ENCODE measurements at regions not wholly inside any gene's neighbourhood (a gene's known extent, or its start where the extent isn't known, plus 50 kb on each side); places are given as distances from the start of the nearest gene placed in this dataset.

DNA sequence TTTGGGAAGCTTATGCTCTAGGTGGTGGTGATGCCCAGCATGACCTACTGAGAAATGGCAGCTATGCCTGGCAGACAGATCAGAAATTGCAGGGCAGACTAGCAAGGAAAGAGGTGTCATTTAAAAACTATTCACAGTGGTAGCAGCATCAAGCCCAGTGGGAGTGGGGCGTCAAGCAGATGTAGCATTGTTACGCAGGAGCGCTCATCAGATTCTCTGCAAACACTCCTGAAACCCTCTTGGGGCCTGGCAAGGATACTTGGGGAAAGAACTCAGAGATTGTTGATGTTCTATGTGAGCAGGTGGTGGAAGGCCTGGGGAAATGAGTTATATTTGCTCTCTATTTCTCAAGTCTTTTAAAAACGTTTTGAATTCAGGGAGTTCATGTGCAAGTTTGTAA, 437.6 kb downstream of the RAPGEF2 start:
- peaks cover 3% of the 10 kb centered on the region; the same call in 1 of the 2 replicates for H3K27me3 Mint-ChIP-seq (ENCODE audit: low read depth)

DNA sequence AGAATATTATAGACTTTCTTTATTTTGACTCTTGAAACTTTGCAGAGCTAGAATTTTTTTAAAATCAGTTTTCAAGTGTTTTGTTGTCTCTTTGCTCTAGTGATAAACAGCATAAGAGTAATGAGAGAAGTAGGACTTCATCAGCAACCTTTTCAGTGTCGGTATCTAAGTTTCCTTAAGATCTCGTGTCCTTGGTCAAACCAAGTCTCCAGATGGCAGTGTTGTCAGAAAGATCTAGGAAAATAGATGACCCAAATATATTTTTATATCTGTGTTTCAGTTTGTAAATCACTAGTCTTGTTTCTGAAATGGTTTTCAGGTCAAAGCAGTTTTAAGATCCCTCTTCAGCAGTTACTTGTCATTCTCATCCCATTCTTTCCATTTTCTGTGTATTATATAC, 438.3 kb downstream of the RAPGEF2 start:
- DNase-seq (ENCODE audit: low spot score) (no peak), ATAC-seq (no peak)
- TF ChIP-seq NFE2L1 (CRISPR knock-in tag; IDR thresholded peaks at IDR 0.05), result no peak
- TF ChIP-seq, protein P1, sequence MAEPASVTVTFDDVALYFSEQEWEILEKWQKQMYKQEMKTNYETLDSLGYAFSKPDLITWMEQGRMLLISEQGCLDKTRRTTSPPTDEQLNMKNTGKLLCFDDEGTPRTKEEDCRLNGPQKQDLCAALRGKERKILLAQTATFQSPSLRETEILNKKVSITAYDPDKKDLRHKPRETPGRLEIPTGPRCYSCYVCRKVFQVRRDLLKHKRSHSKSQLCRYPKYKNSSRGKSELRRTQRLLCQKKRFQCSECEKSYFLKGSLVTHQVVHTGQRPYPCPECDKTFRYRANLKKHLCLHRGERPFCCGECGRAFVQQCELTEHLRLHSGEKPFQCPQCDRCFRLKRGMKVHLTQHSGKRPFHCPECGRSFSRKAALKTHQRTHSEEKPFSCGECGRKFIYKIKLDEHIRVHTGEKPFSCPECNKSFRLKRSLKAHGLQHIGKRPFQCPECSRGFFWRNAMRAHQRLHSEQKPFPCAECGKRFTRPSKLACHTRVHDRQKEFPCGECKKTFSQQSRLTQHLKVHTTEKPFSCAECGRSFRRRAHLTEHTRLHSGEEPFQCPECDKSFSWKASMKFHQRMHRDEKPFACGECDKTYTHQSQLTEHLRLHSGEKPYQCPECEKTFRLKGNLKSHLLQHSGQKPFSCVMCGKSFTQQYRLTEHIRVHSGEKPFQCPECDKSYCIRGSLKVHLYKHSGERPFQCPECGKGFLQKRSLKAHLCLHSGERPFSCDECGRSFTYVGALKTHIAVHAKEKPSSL (CRISPR knock-in tag; conservative IDR thresholded peaks at IDR 0.05), result no peak
- no peak for TF ChIP-seq SP1 (CRISPR knock-in tag; conservative IDR thresholded peaks at IDR 0.05)
- TF ChIP-seq, protein P2, sequence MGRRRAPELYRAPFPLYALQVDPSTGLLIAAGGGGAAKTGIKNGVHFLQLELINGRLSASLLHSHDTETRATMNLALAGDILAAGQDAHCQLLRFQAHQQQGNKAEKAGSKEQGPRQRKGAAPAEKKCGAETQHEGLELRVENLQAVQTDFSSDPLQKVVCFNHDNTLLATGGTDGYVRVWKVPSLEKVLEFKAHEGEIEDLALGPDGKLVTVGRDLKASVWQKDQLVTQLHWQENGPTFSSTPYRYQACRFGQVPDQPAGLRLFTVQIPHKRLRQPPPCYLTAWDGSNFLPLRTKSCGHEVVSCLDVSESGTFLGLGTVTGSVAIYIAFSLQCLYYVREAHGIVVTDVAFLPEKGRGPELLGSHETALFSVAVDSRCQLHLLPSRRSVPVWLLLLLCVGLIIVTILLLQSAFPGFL (CRISPR knock-in tag; IDR thresholded peaks at IDR 0.05; ENCODE audit: borderline replicate concordance), result no peak
- no peak for TF ChIP-seq ZBTB43 (CRISPR knock-in tag; IDR thresholded peaks at IDR 0.05)
- no peak for TF ChIP-seq MAX (CRISPR knock-in tag; IDR thresholded peaks at IDR 0.05)
- TF ChIP-seq ATF6 (CRISPR knock-in tag; IDR thresholded peaks at IDR 0.05), result no peak
- TF ChIP-seq ZNF281 (CRISPR knock-in tag; IDR thresholded peaks at IDR 0.05), result no peak
- TF ChIP-seq CREB1 (CRISPR knock-in tag; IDR thresholded peaks at IDR 0.05), result no peak
- no peak for TF ChIP-seq NFYB (CRISPR knock-in tag; conservative IDR thresholded peaks at IDR 0.05; ENCODE audit: low read depth)
- TF ChIP-seq HMGXB4 (CRISPR knock-in tag; IDR thresholded peaks at IDR 0.05), result no peak
- ChIA-PET CTCF (no interaction called here), POLR2A (no interaction called here)
- no peak overlapping the region for H3K4me3 Mint-ChIP-seq
- peaks cover 3% of the 10 kb centered on the region; the same call in 1 of the 2 replicates for H3K27me3 Mint-ChIP-seq (ENCODE audit: low read depth)
- peaks cover 24% of the 10 kb centered on the region for H3K9me3 Mint-ChIP-seq
- H3K27ac Mint-ChIP-seq, result no peak overlapping the region
- H3K4me1 Mint-ChIP-seq, result peaks cover 43% of the 10 kb centered on the region
- H3K36me3 Mint-ChIP-seq, result peaks cover 19% of the 10 kb centered on the region

More for the DNA sequence above, 437.6 kb downstream of the RAPGEF2 start:
- peak overlapping the region; percentile 71; the same call in 1 of the 2 replicates for H3K27ac Mint-ChIP-seq
- ATAC-seq (peak; percentile 87), DNase-seq (ENCODE audit: low spot score) (peak; percentile 21)
- H3K9me3 Mint-ChIP-seq, result peaks cover 26% of the 10 kb centered on the region
- H3K36me3 Mint-ChIP-seq, result peaks cover 26% of the 10 kb centered on the region
- ChIA-PET CTCF (interaction anchor here (0.6 kb wide), 1 partner anchor 90 kb away, joined by 3 read pairs; no protein-coding TSS in a partner anchor), POLR2A (no interaction called here)
- H3K4me1 Mint-ChIP-seq, result peaks cover 43% of the 10 kb centered on the region
- TF ChIP-seq ZNF423 (CRISPR knock-in tag; IDR thresholded peaks at IDR 0.05) (peak; percentile 57), FOXK1 (CRISPR knock-in tag; IDR thresholded peaks at IDR 0.05) (no peak), OVOL2 (CRISPR knock-in tag; IDR thresholded peaks at IDR 0.05; ENCODE audit: borderline replicate concordance) (no peak)
- TF ChIP-seq, protein P3, sequence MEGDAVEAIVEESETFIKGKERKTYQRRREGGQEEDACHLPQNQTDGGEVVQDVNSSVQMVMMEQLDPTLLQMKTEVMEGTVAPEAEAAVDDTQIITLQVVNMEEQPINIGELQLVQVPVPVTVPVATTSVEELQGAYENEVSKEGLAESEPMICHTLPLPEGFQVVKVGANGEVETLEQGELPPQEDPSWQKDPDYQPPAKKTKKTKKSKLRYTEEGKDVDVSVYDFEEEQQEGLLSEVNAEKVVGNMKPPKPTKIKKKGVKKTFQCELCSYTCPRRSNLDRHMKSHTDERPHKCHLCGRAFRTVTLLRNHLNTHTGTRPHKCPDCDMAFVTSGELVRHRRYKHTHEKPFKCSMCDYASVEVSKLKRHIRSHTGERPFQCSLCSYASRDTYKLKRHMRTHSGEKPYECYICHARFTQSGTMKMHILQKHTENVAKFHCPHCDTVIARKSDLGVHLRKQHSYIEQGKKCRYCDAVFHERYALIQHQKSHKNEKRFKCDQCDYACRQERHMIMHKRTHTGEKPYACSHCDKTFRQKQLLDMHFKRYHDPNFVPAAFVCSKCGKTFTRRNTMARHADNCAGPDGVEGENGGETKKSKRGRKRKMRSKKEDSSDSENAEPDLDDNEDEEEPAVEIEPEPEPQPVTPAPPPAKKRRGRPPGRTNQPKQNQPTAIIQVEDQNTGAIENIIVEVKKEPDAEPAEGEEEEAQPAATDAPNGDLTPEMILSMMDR (IDR thresholded peaks at IDR 0.05), result no peak
- H3K4me3 Mint-ChIP-seq, result no peak overlapping the region

All from WTC11 (cell line).